ENCODE measurements at regions not wholly inside any gene's neighbourhood (a gene's known extent, or its start where the extent isn't known, plus 50 kb on each side); places are given as distances from the start of the nearest gene placed in this dataset.

GRCh38 chr13:44181931-44182330 lies 191.7 kb upstream of the SERP2 start:
- no peak for DNase-seq (ENCODE audit: low spot score)

GRCh38 chr13:44184740-44185139 lies 188.9 kb upstream of the SERP2 start:
- no peak for DNase-seq (ENCODE audit: low spot score)

- DNase-seq (ENCODE audit: low spot score), result no peak
Measured at GRCh38 chr13:44188257-44188656, 185.4 kb upstream of the SERP2 start.

GRCh38 chr13:44189085-44189484 lies 184.5 kb upstream of the SERP2 start:
- DNase-seq (ENCODE audit: low spot score), result no peak

GRCh38 chr13:44191103-44191502 lies 182.5 kb upstream of the SERP2 start:
- no peak for DNase-seq (ENCODE audit: low spot score)

- peak; percentile 53 for DNase-seq (ENCODE audit: low spot score)
Measured at GRCh38 chr13:44191504-44192171, 182.0 kb upstream of the SERP2 start.

- DNase-seq (ENCODE audit: low spot score), result no peak
Measured at GRCh38 chr13:44193731-44194130, 179.9 kb upstream of the SERP2 start.

- no peak for DNase-seq (ENCODE audit: low spot score)
Measured at GRCh38 chr13:44195245-44195644, 178.4 kb upstream of the SERP2 start.

GRCh38 chr13:44196196-44196751 lies 177.3 kb upstream of the SERP2 start:
- DNase-seq (ENCODE audit: low spot score), result no peak

GRCh38 chr13:44197791-44198770 lies 175.5 kb upstream of the SERP2 start:
- no peak for DNase-seq (ENCODE audit: low spot score)

- DNase-seq (ENCODE audit: low spot score), result no peak
Measured at GRCh38 chr13:44198826-44199225, 174.8 kb upstream of the SERP2 start.

GRCh38 chr13:44199627-44200207 lies 173.9 kb upstream of the SERP2 start:
- no peak for DNase-seq (ENCODE audit: low spot score)

- no peak for DNase-seq (ENCODE audit: low spot score)
Measured at GRCh38 chr13:44206434-44206833, 167.2 kb upstream of the SERP2 start.

GRCh38 chr13:44207476-44207875 lies 166.1 kb upstream of the SERP2 start:
- no peak for DNase-seq (ENCODE audit: low spot score)

- DNase-seq (ENCODE audit: low spot score), result no peak
Measured at GRCh38 chr13:44210525-44210924, 163.1 kb upstream of the SERP2 start.

- peak; percentile 87 for DNase-seq (ENCODE audit: low spot score)
Measured at GRCh38 chr13:44211286-44211685, 162.3 kb upstream of the SERP2 start.

GRCh38 chr13:44211704-44212346 lies 161.8 kb upstream of the SERP2 start:
- DNase-seq (ENCODE audit: low spot score), result no peak

GRCh38 chr13:44212633-44213396 lies 160.8 kb upstream of the SERP2 start:
- DNase-seq (ENCODE audit: low spot score), result no peak

GRCh38 chr13:44218501-44219240 lies 155.0 kb upstream of the SERP2 start:
- DNase-seq (ENCODE audit: low spot score), result no peak
